GM19240 (cell line): ENCODE measurements at regions not wholly inside any gene's neighbourhood (a gene's known extent, or its start where the extent isn't known, plus 50 kb on each side); places are given as distances from the start of the nearest gene placed in this dataset.
A peak's percentile ranks its signal among the peaks of the same experiment; 100 is the strongest.
"Not testable (repeated sequence)": the region's sequence is repeated elsewhere in the genome, so short reads cannot be mapped to it uniquely, and the experiment has no call there.

Experiments used
- DNase-seq: peaks from one replicate; pipeline ENCODE4 v3.0.0; 2011; ENCODE audit warnings: low spot score; ENCODE audit not compliant: insufficient read length

DNA sequence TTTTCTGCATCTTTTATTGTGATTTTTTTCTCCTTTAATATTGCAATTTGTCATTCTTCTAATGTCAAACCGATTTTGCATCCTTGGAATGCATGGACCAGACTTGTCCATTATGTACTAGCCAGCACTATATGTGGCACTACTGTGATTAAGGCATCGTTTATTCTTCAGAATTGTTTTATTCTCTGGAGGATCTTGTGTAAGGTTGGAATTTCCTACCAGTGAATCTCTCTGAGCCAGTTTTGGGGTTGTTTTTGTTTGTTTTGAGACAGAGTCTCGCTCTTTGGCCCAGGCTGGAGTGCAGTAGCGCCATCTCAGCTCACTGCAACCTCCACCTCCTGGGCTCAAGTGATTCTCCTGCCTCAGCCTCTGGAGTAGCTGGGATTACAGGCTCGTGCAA lies 58.5 kb downstream of the IGLL5 start:
- no peak for DNase-seq

DNA sequence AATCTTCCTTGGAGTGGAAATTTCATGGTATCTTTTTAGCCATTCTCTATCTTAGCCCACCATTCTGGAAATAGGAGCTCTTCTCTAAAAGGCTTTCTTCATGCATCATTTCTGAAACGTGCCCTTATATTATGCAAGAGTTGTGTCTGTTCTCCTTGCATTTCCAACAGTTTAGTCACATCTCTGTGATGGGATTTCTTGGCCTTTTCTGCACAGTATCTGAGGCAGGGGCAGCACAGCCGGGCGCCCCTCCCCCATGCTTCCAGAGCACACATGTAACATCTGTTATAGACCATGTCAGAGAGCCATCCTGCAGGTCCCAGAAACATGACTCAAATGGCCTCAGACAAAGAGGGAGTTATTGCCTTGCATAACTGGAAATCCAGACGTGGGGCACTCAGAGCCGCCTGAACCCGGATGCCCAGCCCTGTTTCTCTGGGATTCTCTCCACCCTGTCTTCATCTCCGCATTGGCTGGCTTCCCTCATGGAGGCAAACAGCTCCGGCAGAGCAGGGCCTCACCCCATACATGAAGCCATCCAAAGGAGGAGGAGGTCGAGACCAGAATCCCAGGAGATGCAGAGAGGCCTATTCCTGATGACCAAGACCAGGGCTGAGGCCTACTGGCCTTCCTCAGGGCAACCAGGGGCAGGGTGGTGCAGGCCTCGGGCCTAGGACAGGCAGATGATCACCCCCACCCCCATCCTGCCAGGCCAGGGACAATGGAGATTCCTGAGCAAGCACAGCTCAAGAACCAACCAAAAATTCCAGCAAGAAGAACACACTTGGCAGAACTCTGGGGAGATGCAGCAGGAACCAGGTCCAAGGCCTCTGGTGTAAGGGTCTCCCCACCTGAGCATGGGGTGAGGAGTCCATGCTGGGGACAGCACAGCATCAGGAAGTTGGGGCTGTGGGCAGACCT lies 61.3 kb downstream of the IGLL5 start:
- no peak for DNase-seq

DNA sequence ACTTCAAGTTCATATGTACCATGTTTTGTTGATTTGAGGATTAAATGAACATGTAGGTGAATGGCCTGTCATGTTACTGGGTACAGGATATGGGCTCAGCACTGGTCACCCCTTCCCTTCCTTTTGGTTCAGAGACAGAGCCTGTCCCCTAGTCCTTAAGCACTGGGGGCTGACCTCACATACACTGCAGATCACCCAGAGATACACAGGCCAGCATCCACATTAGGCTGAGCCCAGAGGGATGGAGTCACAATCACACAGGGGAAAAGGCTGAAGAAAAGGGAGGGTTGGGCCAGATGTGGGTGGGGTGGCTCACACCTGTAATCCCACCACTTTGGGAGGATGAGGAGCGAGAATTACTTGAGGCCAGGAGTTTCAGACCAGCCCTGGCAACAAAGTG lies 62.3 kb downstream of the IGLL5 start:
- DNase-seq, result no peak

DNA sequence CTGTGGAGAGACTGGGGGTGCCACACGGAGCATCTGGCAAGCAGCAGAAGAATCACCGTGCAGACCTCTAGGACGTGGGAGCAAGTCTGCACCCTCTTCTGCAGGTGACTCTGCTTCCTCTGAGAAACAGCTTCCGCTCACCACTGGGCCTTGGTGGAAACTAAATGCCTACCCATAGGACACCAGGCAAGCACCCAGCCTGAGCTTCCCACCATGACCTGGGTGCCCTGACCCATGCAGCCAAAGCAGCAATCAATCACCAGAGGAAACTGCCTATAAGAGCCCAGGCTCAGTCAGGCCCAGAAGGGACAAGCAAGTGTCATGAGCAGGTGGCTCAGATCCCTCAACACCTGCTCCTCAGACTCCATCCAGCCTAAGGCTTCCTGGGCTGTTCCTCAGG lies 63.4 kb downstream of the IGLL5 start:
- no peak for DNase-seq

DNA sequence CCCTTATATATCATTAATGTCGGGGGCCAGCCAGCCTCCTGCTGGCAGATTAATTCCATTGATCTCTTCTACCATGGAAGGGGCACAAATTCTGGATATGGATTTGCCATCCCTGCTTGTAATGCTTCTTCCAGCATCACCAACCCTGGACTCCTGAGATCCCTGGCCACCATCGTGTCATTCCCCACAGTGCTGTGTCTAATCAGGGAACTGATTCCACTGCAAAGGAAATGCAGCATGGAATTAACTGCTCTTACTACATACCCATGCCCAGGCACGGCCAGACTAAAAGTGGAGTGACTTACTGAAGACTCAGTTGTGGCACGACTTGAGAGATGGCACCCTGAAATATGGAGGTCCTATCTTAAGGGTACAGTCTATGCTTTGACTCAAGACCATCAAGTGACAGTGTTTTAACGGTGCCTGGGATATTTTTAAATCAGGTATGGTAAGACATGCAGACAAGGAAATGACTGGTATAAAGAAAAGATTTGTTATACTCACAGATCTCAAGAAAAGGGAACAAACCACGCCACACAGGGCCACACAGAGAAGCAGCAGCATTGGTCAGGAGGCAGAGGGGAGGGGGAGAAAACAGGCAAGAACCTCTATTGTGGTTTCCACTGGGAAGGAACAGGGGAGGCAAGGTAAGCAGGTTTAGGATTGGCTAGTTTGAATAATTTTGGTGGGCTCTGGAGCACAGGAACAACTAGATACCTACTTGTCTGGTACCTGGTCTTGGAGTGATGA lies 65.1 kb downstream of the IGLL5 start:
- no peak for DNase-seq

DNA sequence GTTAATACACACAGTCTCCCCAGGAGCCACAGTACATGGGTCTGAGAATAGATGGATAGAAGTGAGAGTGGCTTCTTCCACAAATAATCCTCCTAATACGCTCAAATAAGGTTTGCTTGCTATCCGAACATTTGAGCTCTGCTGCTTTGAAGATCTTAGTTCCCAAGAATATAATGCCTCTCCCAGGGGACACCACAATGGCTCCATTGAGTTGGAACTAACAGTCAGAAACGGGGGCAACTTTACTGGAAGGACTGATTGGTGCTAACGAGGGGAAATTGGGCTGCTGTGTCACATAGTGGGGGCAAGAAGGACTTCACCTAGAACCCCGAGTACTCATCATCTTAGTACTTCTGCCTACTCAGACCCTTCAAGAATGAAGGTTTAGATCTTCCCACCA lies 66.2 kb downstream of the IGLL5 start:
- no peak for DNase-seq

DNA sequence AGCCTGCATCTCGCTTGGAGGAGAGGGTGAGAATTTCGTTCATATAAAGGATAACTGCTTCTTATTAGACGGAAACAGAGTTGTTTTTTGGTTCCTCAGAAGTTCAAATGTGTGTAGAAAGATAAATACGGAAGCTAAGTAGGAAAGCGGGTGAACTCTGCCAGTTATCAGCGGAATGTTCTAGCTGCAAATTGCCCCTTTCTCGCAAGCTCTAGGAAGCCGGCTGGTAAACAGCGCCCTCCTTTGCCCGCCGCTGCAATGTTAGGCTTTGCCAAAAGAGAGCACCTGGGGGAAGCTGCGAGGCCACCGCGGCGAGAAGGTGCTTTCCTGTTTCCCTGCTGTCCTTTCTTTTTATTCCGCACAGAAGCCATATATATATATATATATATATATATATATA lies 67.0 kb downstream of the IGLL5 start:
- no peak for DNase-seq

DNA sequence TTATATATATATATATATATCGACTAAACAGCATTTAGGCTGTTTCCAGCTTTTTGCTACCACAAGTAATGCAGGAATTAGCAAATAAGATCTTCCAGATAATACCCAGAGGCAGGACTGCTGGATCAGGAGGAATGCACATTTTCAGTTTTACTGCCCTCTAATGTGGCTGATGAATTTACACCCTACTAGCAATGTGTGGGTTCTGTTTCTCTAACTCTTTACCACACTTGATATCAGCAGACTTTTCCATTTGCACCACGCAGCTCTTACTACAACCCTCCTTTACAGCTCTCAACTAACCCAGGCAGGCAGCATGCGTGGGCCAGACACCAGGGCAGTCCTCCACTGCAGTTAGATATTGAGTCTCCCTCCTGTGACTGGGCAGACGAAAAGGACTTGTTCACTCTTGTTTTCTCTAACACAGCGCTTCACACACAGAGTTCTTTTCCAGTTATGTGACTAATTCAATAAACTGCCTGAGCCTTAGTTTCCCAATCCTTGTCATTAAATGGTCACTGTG lies 67.7 kb downstream of the IGLL5 start:
- no peak for DNase-seq

DNA sequence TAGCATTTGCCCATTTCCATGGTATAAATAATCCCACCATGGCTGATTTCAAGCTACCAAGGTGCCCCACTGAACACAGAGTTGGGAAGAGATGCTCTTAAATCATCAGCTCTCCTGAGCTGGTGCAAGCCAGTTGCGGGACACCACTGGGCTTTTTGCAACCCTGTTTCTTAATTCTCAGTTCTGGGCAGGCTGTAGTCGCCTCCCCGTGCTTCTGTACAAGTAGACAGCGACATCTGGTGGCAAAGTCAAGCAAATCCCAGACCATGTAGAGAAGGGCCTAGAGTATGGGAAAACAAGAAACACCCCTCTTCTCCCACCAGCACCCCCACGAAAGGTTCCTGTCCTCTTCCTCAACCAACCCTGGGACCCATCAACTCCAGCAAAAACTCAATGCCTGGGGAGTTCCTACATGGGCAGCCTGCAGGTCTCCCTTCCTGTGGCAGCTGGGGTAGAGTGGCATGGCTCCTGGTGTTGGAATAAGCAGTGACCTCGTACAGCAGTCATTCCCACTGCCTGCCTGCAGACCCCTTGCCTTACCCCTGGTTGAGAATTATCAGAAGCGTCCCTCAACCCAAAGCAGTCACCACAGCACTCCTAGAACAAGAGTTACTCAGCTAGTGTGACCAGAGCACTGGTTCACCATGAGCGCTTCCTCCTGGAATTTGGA lies 68.4 kb downstream of the IGLL5 start:
- no peak for DNase-seq

DNA sequence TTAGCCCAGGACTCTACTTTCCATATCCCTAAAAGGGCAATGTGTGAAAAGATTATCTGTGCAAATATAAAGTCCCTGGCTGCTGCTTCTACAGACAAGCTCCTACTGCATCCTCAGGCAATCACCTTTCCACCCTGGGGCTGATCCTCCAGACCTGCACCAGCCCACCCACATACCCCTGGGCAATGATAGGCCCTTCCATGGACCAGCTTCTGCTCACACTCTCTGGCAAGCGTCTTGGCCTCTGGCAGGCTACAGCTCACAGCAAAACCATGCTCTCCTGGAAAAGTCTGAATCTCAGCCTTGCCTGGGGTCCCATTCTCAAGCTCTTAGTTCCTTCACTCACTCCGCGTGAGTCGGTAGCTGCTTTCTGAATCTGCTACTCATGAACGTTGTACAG lies 69.5 kb downstream of the IGLL5 start:
- DNase-seq, result no peak

DNA sequence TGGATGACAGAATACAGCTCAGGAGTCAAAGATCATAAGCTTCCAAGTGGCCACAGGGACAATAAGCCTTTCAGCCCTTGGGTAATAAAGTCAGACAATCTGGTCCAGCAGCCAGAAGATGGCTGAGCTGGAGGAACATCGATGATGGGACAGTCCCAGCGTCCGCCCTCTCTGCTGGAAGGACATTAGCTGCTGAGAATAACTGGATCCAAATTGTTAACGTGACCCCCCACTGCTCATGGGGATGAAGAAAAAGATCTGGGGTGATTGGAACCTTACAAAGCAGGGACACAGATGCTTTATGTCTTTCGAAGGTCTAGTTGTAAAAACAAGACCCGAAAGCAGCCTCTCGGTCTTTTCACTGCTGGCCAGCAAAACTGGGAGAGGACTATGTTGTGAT lies 71.0 kb downstream of the IGLL5 start:
- DNase-seq, result no peak

DNA sequence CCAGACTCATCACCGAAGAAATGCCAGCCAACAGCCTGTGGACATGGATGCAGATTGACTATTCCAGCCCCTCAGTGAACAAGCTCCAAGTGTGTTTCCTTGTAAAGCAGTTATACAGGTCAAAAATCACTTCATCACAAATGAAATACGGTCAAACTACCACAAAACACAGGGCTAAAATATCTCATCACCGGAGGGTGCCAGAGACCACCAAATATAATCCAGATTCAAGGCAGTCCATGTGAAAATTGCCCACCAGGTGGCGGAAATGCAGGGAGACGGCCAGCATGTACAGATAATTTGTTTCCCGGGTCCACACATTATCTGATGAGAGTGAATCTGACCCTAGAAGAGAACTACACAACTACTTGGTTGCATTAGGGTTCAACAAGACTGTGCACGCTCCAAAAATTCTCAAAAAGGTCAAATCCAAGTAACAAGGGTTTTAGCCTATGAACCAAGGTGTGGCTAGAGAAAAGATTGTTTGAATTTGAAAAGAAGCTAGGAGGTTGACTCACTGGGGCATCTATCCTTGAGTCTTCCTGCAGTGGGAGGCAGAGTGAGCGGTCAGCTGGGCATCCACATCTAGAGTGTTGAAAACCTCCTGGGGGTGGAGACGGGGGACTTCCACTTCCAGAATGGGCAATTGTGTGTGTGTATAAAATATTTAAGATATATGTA lies 71.7 kb downstream of the IGLL5 start:
- peak; percentile 27 for DNase-seq

DNA sequence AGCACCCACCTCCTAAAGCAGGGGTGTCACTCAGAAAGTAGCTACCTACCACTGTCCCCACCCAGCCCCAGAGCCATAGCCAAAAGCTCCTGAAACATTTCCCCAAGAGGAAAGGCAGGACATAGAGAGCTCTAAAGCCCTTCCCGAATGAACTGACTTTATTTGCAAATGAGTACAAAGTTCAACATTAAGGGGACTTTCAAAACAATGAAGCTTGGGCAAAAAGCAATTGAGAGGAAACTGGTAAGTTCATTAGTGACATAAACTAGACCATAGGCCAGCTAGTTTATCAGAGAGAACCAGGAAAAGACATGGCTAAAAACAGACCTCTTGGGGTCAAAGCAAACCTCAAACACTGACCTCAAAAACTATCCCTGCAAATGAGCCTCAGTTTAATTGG lies 72.7 kb downstream of the IGLL5 start:
- no peak for DNase-seq

DNA sequence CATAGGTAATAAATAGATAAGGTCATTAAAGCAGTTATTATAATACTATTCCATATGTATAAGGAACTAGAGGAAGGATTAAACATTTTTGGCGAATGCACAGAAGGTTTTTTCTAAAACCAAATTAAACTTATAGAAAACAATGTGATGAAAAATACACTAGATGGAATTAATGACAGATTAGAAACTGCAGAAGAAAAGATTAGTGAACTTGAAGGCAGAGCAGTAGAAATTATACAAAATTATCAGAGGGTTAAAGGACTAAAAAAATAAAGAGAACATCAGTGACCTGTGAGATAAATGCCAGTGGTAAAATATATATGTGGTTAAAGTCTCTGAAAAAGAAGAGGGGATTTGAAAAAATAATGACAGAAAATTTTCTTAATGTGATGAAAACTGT lies 74.0 kb downstream of the IGLL5 start:
- no peak for DNase-seq

DNA sequence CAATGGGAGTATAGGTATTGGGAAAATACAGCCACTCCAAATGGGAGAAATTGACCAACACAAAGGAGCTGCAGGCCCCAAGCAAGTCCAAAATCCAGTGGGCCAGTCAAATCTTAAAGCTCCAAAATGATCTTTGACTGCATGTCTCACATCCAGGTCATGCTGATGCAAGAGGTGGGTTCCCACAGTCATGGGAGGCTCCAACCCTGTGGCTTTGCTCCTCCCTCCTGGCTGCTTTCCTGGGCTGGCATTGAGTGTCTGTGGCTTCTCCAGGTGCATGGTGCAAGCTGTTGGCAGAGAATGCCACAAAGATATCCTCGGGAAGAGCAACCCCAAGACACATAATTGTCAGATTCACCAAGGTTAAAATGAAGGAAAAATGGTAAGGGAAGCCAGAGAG lies 80.8 kb downstream of the IGLL5 start:
- DNase-seq, result no peak

DNA sequence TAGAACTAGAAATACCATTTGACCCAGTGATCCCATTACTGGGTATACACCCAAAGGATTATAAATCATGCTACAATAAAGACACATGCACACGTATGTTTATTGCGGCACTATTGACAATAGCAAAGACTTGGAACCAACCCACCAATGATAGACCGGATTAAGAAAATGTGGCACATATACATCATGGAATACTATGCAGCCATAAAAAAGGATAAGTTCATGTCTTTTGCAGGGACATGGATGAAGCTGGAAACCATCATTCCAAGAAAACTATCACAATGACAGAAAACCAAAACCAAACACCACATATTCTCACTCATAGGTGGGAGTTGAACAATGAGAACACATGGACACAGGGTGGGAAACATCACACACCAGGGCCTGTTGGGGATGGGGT lies 85.0 kb downstream of the IGLL5 start:
- DNase-seq, result not testable (repeated sequence)

DNA sequence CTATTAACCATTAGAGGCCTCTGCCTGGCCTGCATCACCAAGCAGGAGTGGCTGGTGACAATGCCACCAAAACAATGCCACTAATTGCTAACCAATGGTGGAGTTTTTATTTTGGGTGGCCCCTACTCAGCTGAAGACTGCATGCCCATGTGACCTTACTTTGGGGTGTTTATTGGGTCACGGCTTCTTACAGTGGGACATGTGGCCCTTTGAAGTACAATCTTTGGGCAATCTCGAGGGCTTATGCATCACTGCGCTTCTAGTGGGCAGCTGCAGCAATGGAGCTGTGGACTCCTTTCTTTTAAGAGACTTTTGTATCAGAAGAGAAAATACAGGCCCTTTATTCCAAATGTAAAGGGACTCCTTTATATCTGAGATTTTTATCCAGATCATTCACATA lies 85.7 kb downstream of the IGLL5 start:
- no peak for DNase-seq

DNA sequence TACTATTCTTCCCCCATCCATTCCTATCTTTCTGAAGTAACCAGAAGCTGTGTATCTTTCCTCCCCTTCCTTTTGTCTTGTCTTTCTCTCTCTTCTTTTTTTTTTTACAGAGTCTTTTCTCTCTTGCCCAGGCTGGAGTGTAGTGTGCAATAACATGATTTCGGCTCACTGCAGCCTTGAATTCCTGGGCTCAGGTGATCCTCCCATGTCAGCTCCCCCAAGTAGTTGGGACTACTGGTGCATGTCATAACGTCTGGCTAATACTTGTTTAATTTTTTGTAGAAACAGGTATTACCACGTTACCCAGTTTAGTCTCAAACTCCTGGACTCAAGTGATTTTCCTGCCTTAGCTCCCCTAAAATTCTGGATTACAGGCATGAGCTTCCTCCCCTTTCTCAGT lies 86.5 kb downstream of the IGLL5 start:
- no peak for DNase-seq

DNA sequence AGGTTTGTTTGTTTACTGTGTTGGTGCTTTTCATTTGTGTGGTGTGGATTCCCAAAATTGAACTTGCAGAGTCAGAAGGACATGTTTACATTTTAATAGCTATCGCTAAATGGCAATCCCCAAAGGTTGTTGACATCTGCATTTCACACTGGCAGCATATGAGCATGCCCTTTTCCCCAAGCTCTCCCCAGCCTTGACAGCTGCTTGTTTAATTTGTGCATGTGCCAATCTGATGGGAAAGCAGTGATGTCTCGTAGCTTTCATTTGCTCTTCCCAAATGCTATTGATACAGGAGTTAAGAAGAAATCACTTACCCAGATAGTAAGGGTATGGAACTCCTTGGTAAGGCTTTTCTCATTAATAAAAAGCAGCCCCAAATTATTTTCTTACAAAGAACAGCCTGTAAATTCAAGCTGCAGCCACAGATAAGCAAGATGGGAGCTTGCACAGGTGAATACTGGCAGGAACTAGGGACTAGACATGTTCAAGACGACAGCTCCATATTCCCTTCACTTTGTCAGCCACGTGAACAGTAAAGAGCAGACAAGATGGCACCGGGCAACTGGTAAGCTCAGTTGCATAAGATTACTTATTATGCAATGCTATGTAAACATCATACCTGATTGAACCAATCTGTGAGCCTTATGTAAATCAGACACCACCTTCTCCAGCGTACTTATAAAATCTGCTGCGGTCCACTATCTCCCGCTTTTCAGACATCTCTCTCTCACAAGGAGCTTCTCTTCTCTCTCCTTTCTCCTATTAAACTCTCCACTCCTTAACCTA lies 87.4 kb downstream of the IGLL5 start:
- DNase-seq, result no peak

DNA sequence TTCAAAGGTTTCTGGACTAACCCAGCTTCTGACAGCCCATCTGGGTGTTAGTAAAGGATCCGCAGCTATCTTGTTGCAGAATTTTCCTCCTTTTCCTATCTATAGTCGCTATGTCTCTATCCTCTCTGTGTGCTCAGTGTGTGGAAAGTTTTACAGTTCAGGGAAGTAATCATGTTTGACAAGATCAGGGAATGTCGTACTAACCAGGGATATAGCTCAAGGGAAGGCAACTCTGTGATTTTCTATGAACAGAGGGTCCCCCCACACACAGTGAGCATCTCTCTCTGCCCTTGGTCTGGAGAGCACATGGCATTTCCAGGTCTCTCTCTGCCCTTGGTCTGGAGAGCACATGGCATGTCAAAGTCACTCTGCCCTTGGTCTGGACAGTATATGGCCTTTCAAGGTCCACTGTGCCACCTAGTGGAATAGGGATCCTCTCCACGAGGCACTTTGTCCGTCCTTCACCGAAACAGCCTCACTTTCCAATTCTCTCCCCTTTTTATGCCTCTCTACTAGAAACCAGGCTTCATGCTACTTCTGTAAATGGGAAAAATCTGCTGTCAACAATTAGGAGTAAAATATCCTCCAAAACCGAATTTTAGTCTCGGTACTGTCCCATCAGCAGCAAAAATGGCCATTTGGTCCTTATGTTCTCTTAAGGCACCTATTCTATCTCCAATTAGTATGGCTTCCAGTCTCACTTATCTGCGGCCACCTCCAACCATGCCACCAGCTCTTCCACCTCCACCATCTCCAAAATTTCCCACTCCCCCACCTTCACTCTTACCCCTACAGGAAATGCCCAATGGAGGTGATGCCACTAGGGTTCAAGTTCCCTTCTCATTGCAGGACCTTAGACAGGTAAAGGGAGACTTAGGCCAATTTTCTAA lies 88.7 kb downstream of the IGLL5 start:
- DNase-seq, result no peak
